LHCN-M2 (cell line): ENCODE measurements at regions not wholly inside any gene's neighbourhood (a gene's known extent, or its start where the extent isn't known, plus 50 kb on each side); places are given as distances from the start of the nearest gene placed in this dataset.

ENCODE experiments used
- DNase-seq: peaks from one replicate; pipeline ENCODE4 v3.0.0-alpha.2; 2012; ENCODE audit warnings: low read depth

DNA sequence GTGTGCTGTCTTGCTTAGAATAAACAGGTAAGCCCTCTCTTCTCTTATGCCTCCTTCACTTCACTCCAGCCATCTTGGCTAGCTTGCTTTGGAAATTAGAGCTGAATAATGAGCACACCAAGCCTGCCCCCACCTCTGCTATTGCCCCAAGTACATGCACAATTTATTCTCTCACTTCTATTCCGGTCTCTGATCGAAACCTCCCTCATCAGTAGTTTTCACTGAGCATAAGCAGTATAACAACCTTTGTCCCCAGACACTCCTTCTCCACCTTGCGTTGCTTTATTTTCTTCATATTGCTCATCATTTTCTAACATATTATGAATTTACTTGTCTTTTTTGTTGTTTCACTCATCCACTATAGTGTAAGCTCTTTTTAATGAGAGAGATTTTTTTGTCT is 253.4 kb downstream of the GXYLT1 start:
- no peak for DNase-seq

DNA sequence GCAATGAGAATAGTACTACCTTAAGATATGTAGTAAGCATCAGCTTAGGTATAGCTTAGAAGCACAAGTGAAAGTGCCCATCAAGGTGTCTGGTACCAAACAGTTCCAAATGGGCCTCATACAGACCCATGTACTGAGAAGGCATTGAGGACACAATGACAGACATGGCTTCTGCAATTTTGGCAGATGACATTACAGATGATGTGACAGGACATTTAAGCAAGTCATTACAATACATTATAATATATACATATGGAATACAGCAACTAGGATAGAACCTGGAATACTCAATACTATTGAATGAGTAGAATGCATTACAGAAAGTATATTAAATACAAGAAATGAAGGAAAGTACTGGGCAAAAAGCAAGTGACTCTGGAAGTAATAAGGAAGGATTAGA is 256.4 kb downstream of the GXYLT1 start:
- no peak for DNase-seq

DNA sequence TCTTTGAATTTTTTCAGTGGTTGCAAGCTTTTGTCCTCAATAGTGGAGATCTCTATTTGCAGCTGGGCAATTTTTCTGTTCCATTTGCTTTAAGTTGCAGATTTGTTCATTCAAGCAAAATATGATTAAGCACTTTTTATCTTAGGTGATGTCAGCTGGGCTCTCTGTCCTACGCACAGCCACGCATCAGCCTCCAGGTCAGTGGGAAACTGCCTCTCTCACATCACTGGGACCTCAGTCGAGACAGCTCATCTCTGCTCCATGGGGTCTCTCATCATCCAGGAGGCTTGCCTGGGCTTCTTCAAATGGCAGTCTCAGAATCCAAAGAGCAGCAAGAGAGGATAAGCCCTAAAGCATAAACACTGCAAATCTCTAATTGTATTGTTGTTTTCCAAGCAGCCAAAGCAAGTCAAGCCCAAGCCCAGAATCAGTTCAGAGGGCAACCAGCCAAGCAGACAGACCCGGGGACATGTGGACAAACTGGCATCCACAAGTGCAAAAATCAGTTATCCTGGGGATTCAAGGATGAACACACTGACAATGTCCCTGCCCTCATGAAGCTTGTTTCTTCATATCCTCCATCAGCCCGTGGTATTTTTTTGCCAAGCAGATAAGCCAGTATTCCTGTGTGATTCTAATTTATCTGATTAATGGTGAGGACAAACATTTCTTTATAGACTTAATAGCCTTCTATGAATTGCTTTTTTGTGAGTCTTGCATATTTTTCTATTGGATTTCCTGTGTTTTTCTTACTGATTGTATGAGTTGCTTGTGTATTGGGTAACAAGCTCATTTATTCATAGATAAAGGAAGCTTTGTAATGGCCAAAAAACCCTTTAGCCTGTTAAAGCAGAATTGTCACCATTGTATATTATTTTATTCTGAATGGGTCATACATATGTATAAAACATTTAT is 262.5 kb downstream of the GXYLT1 start:
- DNase-seq: no peak

DNA sequence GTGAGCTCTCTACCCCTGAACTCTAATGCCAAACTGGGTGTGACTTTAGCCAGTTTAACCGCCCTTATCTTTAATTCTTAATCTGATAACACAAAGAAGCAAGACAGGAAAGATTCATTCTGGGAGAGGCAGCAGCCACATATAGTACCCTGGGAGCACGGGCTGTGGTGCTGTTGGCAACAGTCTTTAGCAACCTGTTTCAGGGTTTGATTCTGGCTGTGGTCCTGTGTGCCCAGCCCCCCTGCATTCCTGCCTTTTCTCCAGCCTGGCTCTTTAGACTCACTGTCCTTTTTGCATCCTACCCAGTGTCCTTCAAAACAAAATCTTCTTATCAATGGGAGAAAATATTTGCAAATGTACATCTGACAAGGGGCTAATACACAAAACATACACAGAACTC is 275.2 kb downstream of the GXYLT1 start:
- no peak for DNase-seq

DNA sequence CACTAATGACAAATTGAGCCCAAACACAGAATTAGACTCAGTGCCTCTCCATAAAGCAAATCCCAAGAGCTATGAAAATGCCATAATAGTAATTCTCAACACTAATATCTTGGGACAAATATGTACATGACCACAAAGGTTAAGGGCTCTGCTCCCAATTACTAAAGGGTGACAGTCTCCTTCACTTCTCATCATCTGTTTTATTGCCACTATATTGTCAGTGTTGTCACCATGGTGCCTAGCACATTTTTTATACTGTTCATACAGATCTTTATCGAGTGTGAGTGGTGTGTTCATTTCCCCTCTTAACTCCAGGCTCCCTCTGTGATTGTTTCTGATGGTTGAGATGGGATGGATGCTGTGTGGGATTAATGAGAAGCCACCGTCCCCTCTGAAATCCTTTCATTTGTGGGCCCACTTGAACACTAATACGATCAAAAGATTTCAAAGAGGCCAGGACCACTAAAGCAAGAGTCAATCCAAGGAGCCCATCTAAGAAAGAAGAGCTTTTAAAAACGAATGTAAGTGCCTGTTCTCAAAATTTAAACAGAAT is 277.7 kb downstream of the GXYLT1 start:
- DNase-seq: no peak

DNA sequence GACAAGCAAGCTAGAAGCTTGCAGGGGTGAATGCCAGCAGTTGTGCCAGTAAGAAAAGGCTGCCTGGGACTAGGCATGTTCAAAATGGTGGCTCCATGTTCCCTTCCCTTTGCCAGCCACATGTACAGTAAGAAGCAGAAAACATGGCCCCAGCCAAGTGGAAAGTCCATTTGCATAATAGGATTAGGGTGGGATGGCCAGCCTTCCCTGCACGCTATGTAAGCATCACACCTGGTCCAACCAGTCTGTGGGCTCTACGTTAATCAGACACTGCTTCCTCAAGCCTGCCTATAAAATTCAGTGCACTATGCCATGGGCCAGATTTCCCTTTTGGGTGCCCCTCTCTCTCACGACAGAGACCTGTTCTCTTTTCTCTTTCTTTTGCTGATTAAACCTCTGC is 288.4 kb downstream of the GXYLT1 start:
- no peak for DNase-seq

DNA sequence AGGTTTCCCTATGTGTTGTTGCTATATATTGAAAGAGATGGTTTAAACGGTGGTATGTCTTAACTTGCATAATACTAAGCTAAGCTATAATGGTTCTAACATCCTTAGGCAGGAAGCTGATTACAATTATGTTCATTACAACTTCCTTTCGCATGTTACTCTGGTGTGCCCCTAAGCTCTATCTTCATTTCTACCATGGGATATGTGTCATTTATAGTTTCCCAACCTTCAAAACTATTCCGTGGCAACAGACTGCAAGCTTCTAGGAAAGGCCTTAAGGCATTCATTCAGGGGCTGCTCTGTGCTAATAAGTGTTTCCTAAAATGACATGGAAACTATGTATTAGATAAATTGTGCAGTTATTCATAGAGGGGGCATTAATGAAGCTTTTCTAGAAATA is 294.6 kb downstream of the GXYLT1 start:
- no peak for DNase-seq

DNA sequence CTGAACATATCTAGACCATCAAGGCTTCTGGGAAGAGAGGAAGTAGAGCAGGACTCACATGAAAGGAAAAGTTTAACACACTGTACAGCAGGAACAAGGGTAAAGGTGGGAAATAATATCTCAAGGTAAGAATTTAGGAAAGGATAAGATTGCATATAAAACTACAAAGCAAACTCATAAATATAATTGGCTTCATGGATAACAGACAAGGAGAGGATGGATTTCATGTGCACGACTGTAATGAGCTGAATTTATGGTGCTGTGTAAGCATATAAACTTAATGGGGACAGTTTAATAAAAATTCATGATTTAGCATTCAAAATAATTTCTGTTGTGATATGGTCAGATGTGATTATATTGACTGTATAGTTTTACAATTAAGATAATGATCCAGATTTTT is 298.0 kb downstream of the GXYLT1 start:
- DNase-seq: no peak

DNA sequence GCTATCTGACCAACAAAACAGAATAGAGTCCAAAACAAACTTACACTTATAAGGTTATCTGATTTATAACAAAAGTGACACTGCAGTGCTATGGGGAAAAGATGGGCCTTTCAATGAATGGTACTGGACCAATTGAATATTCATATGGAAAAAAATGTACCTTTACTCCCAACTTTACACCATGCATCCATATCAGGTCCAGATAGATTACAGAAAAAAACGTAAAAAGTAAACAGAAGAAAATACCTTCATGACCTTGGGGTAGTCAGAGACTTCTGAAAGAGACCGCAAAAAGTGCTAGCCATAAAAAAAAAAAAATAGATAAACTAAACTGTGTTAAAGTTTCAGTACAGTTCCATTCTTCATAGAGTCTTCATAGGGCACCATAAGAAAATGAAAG is 308.3 kb downstream of the GXYLT1 start:
- no peak for DNase-seq

DNA sequence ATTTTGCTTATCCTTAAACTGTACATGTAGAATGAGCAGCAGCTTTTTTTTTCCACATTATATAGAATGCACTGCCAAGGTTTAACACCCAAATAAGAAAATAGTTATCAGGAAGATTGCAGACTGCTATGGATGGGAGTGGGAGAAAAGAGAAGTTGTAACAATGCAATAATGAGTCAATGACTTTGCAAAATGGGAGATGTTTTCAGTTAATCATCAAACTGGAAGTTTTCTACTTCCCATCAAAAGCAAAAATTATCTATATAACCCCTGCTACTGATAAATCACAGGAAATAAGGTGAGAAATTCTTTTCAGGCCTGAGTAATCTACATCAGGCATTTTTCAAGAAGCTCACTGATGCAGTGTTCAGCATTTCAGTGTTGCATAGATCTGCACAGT is 309.1 kb downstream of the GXYLT1 start:
- no peak for DNase-seq

DNA sequence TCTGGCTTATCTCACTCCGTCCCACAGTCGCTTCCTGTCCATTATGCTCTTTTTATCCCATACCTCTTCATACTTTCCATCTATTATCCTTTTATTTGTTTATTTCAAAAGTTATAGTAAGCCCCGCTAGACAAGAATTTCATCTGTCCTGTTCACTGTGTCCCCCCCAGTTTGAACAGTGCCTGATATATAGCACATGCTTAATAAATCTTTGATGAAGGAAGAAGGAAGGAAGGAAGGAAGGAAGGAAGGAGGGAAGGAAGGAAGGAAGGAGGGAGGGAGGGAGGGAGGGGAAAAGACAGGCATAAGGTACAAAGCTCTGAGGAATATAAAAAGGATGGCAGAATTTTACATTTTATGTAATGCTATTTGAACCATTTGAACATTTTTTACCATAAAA is 324.7 kb downstream of the GXYLT1 start:
- DNase-seq: no peak

DNA sequence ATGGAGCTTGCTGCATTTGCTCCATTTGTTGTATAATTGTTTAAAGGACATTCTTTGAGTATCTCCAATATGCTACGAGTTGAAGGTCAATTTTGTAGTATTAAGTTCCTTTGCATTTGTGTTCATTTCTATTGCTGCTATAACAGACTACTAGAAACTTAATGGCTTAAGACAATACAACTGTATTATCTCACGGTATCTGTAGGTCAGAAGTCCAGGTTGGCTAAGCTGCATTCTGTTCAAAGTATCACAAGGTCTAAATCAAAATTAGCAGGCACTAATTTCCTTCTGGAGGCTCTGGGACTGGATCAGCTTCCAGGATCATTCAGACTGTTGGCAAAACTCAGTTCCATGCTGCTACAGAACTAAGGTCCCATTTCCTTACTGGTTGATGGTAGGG is 340.6 kb downstream of the GXYLT1 start:
- DNase-seq: no peak

DNA sequence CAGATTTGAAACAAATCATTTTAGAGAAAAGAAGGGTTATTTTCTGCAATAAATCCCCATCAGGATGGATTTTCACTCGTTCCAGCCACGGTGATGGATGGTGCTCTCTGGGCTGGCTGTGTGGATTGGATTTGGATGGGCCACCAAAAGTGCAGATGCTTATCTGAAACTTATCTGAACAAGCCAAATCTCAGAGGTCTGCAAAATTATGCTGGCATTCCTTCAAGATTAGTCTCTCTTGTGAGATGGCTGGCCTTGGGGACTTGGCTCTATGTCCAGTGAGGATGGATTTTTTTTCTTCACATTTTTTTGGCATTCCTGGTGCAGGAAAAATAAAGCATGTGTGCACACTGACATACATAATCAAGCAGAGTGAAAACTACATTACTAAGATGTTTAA is 341.9 kb downstream of the GXYLT1 start:
- no peak for DNase-seq

DNA sequence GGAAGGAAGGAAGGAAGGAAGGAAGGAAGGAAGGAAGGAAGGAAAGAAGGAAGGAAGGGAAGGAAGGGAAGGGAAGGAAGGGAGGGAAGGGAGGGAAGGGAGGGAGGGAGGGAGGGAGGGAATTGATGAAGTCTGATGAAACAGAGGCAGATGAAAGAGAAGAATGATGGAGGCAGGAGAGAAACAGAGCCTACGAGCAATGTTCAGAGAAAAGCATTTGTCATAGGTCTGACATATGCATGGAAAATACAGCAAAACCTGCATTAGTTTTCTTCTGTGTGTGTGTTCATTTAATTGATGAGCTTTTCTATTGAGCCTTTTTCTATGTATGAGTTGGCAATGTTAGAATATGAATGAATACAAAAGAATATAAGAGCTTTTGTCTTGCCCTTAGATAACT is 343.4 kb downstream of the GXYLT1 start:
- DNase-seq: no peak

DNA sequence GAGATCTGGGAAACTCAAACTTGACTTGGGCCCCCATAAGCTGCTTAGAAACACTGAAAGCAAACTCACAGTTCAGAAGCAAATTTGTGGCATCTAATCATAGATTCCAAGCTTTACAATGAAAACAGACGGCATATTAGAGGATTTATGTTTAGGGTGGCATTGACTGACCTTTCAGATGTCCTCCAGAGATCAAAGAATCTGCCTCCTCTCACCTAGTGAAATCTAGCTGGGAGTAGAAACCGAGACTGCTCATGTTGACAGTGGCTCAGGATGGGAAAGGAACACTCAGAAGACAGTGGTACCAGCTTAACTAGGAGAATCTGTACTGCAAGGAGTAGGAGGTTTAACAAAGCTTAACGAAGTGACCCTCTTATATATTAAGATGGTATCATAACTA is 345.0 kb downstream of the GXYLT1 start:
- DNase-seq: no peak

DNA sequence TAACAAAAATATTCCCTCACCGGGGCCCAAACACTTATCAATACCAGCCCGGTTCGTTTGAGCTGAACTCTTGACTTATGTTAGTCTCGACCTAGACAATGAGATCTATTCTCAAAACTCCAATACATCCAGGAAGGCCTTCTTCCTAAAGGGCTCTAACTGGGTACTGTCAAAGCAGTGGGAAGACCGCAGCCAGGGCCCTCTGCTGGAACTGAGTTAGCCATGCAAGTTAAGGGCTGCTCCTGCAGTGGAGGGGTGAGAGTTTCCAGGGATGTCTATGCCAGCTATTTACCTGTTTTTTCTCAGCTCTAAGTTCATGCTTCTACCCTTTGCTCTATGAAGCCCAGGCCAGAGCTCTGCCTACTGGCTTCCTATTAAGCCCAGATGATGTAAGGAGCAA is 348.8 kb downstream of the GXYLT1 start:
- no peak for DNase-seq

DNA sequence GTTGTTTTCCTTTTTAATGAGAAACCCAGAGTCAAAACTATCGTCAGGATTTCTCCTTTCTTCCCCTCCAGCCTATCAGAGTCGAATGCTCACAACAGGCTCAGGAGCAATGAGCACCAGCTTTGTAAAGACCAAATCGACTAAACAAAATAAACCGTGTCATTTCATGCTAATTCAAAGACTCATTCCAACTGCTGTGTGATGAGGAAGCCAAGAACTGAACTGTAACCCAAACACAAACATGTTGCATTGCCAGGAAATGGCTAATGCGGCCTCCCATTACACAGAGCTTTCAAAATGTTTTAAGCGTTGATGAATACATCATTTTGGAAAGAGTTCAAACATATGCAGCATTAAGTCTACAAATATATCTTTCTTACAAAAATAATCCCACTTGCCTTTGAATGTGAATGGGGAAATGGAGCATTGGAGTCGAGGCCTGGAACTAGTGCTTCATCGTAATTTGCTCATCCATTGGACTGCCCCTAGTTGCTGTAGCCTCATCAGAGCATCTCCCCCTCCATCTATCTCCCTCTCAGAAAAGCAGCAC is 349.5 kb downstream of the GXYLT1 start:
- DNase-seq: no peak

DNA sequence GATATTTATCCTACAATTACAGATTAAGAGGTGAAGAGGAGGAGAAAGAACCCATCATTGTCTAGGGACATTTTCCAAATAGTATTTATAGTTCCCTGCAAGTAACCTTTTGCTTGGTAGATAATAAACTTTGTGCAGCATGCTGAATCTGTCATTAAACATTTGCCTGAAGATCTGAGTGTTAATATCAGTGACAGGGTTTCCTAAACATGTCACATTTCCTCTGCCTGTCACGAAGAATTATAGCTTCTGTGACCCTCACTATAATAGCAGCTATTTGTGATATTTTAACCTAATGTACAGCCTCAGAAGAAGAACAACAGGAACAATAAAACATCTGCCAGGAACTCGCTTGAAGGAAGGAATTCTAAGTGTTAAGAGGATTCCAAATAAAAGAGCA is 350.3 kb downstream of the GXYLT1 start:
- no peak for DNase-seq

DNA sequence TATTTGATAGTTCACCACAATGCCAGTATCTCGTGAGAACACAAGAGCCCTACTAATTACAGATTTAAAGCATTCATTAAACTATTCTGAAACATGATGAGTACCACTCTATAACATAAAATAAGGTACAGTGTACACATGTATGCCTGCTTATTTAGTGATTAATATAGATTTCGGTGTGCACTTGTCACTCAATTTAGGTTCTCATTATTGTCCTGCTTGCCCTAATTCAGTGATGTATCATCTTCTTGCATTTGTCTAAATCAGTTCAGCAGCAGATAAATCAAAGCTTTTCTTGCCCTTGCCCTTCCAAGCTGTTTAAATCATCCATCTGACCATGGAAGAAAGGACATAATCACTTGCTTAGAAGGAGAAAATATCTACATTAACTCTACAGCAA is 359.7 kb downstream of the GXYLT1 start:
- DNase-seq: no peak

DNA sequence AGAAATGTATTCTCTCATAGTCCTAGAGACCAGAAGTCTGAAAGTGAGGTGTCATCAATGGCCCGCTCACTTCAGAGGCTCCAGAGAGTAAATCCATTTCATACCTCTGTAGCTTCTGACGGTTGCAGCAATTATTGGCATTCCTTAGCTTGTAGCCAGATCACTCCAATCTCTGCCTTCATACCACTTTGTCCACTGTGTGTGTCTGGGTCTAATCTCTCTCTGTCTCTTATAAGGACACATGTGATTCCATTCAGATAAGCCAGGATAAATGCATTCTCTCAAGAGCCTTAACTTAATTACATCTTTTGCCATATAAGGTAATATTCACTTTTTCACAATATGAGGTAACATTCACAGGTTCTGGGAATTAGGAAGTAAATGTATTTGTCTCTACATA is 365.7 kb downstream of the GXYLT1 start:
- no peak for DNase-seq

DNA sequence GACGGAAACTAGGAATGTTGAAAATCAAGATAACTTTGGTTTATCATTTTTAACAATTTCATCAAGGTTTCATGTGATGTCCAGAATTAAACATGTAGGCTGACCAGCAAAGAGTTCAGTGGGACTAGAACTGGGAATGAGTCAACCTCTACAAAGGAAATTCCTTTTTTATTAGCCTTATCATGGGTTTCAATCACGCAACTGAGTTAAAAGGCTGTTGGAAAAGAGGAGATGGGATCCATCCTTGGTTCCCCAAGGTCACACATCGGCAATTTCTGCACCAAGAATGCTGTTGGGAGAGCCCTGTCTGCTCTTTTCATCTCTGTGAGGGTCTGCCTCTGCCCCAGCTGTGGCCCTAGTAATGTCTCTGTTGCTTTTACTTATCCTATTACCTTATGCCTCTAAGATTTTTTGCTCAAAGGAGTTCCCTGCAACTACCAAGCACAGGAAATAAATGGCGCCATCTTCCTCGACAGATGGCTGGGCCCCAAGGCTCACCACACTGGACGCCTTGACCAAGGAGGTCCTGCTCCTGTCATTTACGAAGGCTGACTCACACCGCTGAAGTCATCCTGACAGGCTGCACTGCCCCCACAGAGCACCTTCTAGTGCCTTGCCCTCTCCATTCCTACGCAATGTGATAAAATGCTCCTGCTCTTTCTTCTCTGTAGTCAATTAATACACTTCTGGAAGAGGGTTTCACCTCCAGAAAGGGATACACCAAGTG is 367.4 kb downstream of the GXYLT1 start:
- no peak for DNase-seq

DNA sequence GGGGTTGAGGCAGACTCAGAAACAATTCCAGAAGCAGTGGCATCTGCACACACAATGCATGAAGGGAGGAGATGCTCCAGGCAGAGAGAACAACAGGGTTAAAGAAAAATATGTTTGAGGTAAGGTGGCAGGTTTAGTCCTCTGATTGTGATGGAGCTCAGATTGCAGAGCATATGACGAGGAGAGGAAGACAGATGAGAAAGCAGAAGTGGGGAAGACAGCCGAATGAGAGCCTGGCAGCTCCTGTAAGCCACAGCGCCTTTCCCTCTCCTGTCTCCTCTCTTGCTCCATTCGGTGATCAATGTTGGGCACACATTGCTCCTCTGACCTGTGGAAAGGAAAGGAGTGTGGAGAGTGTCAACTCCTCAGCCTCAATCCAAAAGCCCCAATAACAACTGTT is 372.2 kb downstream of the GXYLT1 start:
- DNase-seq: no peak

DNA sequence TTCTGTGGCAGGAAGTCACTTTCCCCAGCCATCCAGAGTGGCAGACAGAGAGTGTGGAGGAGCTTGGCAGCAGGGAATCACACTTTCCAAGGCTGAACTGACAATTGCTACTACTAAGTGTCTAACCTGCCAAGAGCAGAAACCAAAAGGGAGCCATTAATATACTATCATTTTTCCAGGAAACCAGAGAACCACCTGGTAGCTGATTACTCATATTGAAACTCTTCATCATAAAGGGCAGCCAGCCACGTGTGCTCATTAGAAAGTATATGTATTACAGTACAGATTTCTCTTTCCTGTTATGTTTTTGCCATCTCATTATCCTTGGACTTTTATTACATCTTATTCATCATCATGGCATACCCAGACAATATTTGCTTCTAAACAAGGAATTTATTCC is 374.9 kb downstream of the GXYLT1 start:
- DNase-seq: no peak
